GM18498 (cell line): ENCODE measurements at regions not wholly inside any gene's neighbourhood (a gene's known extent, or its start where the extent isn't known, plus 50 kb on each side); places are given as distances from the start of the nearest gene placed in this dataset.
"Not testable (repeated sequence)": the region's sequence is repeated elsewhere in the genome, so short reads cannot be mapped to it uniquely, and the experiment has no call there.

Experiments used
- ATAC-seq: cut with Tn5 transposase; IDR thresholded peaks from one replicate; pipeline ENCODE4 v1.9.1; 2021; ENCODE audit warnings: mild to moderate bottlenecking, moderate library complexity; ENCODE audit not compliant: unreplicated experiment

DNA sequence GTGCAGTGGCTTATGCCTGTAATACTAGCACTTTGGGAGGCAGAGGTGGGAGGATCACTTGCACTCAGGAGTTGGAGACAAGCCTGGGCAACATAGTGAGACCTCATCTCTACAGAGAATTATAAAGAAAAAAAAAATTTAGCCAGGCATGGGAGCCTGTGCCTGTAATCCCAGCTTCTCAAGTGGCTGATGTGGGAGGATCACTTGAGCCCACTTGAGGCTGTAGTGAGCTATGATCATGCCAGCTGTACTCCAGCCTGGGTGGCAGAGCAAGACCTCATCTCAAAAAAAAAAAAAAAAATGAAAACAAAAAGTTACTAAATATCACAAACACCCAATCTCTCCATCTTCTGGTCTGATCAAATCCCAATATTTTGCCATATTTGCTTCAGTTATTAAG, 142.6 kb downstream of the DAZ2 start:
- not testable (repeated sequence) for ATAC-seq

DNA sequence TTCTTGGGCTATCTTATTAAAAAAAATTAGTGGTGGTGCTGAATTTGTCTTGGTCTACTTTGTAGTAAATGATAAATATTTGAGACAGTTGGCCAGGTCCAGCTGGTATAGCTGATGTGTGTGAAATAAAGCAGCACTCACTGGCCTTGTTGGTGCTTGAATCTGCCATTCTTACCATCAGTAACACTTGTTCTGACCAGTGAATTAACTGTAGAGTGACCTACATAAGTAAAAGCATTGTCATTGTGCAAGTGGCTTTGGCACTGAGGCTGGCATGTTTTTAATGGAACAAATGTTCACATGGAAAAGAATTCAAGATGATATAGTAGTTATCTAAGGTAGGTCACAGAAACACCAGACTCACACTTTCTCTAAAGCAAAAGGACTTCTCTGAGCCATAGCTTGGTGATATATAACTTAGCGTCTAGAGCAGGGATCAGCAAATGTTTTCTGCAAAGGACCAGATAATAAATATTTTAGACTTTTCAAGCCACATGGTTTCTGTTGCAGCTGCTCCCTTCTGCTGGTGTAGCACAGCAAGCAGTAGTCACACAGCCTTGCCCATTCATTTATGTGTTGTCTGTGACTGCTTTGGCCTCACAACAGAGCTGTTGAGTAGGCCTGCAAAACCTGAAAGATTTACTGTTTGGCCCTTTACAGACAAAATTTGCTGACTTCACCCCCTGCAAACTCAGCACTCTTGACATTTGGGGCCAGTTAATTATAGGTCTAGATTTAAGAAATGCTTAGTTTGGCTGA, 144.1 kb downstream of the DAZ2 start:
- ATAC-seq = not testable (repeated sequence)

DNA sequence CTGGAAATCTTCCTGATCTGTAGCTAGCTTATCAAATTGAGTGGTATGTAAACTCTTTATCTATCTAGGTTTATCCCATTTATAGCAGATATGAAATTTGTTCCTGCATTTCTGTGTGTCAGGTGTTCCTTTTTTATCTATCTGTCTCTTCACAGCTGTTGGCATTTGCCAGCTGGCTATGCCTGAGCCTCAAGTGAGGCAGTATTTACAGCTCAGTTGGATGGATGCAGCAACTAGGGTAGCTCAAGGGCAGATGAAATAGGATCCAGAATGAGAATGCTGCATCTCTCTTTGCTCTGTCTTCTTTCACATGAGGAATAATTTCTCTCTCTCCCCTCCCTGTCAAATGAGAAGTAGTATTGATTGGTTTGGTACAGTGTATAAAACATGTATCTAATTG, 144.8 kb downstream of the DAZ2 start:
- ATAC-seq = not testable (repeated sequence)

DNA sequence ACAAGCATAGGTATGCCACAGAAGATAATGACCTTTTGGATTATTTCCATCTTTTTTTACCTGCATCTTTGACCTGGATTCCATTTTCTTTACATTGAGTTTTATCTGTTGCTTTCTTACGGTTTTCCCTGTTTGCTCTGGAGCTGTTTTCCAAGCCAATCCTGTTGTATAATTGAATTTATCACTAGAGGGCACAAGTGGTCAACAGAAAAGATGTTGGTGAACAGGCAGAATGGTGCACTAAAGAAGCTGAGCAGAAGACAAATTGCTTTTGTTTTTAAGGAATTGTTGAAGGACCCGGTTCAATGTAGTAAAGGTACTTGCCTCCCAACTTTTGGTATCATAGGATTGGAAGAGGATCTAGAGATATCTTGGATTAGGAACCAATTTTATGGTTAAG, 177.8 kb downstream of the DAZ2 start:
- not testable (repeated sequence) for ATAC-seq

- not testable (repeated sequence) for ATAC-seq
Measured at GRCh38 chrY:23401280-23401679, 181.9 kb downstream of the DAZ2 start.

GRCh38 chrY:23401818-23402217, 182.5 kb downstream of the DAZ2 start:
- not testable (repeated sequence) for ATAC-seq

GRCh38 chrY:23415955-23416354, 196.6 kb downstream of the DAZ2 start:
- not testable (repeated sequence) for ATAC-seq

DNA sequence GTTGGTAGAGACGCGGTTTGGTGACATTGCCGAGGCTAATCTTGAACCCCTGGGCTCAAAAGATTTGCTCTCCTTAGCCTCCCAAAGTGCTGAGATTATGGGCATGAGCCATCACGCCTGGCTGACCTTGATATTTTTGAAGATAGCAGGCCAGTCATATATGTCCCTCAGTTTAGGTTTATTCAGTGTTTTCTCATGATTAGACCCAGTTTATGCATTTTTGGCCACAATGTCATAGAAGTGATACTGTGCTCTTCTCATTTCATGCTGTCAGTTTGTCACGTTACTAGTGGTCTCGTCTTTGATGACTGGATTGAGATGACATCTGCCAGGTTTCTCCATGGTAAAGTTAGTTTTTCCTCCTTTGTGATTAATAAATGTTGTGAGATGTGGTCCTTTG, 209.9 kb downstream of the DAZ2 start:
- not testable (repeated sequence) for ATAC-seq

- peak; percentile 92 for ATAC-seq
Measured at GRCh38 chrY:23444742-23445141, 225.4 kb downstream of the DAZ2 start.

GRCh38 chrY:23445225-23445624, 225.9 kb downstream of the DAZ2 start:
- ATAC-seq = peak; percentile 56

DNA sequence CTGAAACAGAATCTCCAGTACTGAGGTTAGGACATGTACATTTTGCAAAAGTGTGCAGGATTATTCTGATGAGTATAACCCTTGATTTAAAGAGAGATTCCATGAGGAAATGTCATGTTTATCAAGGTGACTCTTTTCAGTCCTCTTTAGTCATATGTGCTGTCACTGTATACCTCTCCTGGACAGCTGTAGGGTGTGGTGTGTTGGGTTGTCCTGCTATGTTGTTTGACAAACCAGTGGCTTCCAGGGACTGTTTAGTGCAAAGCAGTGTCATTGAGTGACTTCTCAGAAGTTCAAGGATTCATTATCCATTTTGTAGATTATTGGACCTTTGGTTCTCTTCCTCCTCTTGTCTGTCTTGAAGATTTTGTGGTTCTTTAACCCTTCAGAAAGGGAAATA, 236.3 kb downstream of the DAZ2 start:
- ATAC-seq = not testable (repeated sequence)

DNA sequence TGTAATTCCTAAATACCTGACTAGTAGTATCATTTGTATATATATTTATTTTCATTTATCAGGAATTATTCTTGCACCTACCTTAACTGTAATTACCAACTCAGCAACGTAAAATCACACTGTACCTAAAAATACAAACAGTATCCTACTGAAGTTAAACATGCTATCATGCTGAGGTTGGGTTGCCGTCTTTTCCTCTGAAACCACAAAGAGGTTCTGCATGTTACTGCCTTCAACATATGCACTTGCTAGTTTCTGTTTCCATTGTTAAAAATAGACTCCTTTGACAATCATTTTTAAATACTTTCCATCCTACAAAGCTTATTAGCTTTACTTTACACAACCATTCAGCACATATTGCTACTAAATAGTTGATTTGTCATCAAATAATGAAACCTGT, 283.6 kb downstream of the DAZ2 start:
- ATAC-seq = not testable (repeated sequence)
